GM10248 (cell line): ENCODE measurements at regions not wholly inside any gene's neighbourhood (a gene's known extent, or its start where the extent isn't known, plus 50 kb on each side); places are given as distances from the start of the nearest gene placed in this dataset.

Experiments
- CTCF ChIA-PET: fragments of 300-600 bp; sonication (Branson Sonifier 250); formaldehyde crosslinking; extraction: SDS; loops from one replicate; lab custom pipeline; 2021; ENCODE audit warnings: antibody characterized with exemption; lab: Yijun Ruan, JAX
- POLR2A ChIA-PET: fragments of 350-650 bp; sonication (Branson Sonifier 250); formaldehyde crosslinking; extraction: SDS; loops from one replicate; lab custom pipeline; 2020; ENCODE audit warnings: antibody characterized with exemption; lab: Yijun Ruan, JAX
- DNase-seq: peaks from one replicate; pipeline ENCODE4 v3.0.0; 2012; ENCODE audit errors: extremely low spot score
- TF ChIP-seq, protein P1 (sequence below): IDR thresholded peaks from 2 replicates; pipeline ENCODE4 v1.5.1; 2012; ENCODE audit warnings: mild to moderate bottlenecking, low read depth; ENCODE audit errors: extremely low read depth, missing control alignments, control extremely low read depth

DNA sequence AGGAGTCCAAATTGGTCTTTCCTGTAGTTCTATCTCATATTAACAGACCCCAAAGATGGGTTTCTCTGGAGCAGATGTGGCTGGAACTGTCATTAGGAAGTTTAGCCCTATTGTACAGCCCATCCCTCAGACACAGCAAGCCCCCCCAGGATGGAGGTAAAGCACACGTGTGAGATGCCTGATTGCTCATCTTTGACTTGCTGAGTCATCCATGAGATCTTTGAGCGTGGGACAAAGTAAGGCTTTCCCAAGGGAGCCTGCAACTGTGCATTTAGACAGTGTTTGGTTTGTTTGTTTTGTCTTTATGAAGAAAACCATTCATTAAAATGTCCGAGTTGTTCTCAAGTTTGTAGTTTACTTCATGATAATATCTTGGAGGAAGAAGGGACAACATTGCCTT is 145.3 kb upstream of the CDH13 start:
- DNase-seq, result no peak
- ChIA-PET CTCF (interaction anchor here (1.1 kb wide), 1 partner anchor 8 kb away, joined by 3 read pairs; no protein-coding TSS in a partner anchor), POLR2A (no interaction called here)
- TF ChIP-seq, protein P1, sequence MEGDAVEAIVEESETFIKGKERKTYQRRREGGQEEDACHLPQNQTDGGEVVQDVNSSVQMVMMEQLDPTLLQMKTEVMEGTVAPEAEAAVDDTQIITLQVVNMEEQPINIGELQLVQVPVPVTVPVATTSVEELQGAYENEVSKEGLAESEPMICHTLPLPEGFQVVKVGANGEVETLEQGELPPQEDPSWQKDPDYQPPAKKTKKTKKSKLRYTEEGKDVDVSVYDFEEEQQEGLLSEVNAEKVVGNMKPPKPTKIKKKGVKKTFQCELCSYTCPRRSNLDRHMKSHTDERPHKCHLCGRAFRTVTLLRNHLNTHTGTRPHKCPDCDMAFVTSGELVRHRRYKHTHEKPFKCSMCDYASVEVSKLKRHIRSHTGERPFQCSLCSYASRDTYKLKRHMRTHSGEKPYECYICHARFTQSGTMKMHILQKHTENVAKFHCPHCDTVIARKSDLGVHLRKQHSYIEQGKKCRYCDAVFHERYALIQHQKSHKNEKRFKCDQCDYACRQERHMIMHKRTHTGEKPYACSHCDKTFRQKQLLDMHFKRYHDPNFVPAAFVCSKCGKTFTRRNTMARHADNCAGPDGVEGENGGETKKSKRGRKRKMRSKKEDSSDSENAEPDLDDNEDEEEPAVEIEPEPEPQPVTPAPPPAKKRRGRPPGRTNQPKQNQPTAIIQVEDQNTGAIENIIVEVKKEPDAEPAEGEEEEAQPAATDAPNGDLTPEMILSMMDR, result no peak

DNA sequence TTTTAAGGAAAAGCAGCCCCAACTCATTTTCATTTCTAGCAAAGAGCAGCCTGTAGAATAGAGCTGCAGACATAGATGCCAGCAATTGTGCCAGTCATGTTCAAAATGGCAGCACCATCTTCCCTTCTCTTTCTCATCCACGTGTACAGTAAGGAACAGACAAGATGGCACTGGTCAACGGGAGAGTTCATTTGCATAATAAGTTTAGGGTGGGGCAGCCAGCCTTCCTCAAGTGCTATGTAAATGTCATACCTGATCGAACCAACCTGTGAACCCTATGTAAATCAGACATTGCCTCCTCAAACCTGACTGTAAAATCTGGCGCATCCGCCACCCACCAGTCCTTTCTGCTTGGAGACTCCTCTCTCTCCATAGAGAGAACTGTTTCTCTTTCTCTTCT is 150.0 kb upstream of the CDH13 start:
- CTCF ChIA-PET, result interaction anchor here (1.7 kb wide), 1 partner anchor 9 kb away, joined by 3 read pairs; no protein-coding TSS in a partner anchor
- POLR2A ChIA-PET, result no interaction called here
- DNase-seq, result no peak
- TF ChIP-seq, protein P1, result no peak

DNA sequence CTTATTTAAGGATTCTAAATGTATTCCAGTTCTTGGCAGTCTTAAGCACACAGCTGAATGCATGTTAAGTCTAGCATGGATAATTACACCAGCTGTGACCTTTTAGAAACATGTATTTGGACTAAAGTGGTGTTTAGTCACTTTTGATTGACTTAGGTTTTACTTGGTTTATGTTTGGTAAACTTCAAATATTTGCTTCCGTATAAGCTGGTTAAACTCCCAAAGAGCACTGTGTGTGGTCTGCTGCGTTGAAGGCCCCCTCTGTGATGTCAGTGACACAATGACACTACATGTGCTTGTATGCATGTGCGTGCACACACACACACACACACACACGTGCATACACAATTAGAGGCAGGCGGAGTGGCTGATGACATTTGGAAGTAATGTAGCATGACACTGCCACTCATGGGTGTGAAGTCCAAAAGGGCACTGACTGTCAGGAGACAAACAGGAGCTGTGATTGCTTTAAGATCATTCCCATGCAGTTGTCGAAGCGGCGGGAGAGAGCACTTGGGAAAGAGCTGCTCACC is 156.1 kb upstream of the CDH13 start:
- ChIA-PET POLR2A (no interaction called here), CTCF (interaction anchor here (7.9 kb wide), 1 partner anchor 15 kb away, joined by 49 read pairs; no protein-coding TSS in a partner anchor)
- TF ChIP-seq, protein P1, result no peak
- no peak for DNase-seq

DNA sequence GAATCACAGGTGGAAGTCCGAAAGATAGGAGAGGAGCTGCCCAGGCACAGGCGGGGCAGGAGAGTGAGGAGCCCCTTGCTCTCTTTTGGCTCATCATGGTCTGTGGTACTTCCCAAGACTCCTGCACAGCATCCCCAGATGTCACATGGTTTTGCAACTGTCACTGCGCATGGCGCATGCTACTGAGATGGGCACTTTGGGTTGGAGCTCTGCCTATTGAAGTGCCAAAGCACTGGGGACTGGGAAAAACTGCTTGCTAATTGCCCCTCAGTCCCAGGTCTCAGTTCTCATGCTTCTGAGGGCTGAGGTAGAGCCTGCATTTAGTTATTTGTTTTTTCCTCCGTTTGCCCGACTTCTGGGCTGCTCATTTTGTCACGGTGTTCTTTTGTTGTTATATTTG is 156.8 kb upstream of the CDH13 start:
- DNase-seq, result no peak
- ChIA-PET CTCF (interaction anchor here (7.9 kb wide), 1 partner anchor 14 kb away, joined by 49 read pairs; no protein-coding TSS in a partner anchor), POLR2A (no interaction called here)
- TF ChIP-seq, protein P1, result no peak

DNA sequence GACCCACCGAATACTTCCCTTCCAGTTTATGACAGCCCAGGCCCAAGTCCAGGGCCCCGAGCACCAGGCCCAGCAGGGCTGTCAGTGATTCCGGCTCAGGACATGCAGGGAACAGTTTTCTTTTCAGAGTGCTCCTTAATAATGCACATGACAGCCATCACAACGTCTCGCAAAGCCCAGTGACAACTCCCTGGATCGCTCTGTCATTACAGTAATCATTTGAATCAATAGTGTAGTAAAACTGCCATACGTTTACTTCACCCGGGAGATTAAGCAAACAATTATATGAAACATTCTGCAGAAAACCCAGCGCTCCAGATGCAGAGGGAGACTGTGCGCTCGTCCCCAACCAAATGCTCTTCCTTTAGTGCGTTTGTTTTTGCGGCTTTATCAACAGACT is 162.6 kb upstream of the CDH13 start:
- POLR2A ChIA-PET, result no interaction called here
- DNase-seq, result no peak
- TF ChIP-seq, protein P1, result no peak
- CTCF ChIA-PET, result interaction anchor here (1.6 kb wide), 1 partner anchor 8 kb away, joined by 3 read pairs; no protein-coding TSS in a partner anchor

DNA sequence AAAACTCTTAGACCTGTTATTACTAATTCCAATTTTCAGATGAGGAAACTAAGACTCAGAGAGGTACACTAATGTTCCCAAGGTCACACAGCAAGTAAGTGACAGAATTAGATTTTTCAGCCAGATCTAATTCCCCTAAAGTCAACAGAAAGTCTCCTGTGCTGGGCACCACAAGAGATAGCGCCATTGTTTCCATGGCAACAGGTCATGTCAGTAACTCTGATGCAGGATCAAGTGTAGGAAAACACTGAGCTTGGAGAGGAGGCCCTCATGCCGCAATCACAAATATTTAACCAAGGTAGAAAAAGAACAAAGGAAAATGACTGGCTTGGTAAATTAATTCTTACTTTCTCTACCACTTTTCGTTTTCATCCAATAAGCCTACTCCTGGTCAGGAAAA is 166.0 kb upstream of the CDH13 start:
- no peak for DNase-seq
- ChIA-PET CTCF (interaction anchor here (2.3 kb wide), 1 partner anchor 198 kb away, joined by 7 read pairs; no protein-coding TSS in a partner anchor), POLR2A (no interaction called here)
- TF ChIP-seq, protein P1, result no peak
